Stimulated activated CD8-positive, alpha-beta memory T cell treated with anti-CD3 and anti-CD28 coated beads, Interleukin-2, amount 100 ng/mL, for 1 hour (primary cell): ENCODE measurements at regions not wholly inside any gene's neighbourhood (a gene's known extent, or its start where the extent isn't known, plus 50 kb on each side); places are given as distances from the start of the nearest gene placed in this dataset.

Experiments used
- DNase-seq, 2 donors: peaks; one replicate each; pipeline ENCODE4 v3.0.0-alpha.2; 2020; ENCODE audit warnings: low read depth in 2 of 2

GRCh38 chr14:73800970-73801515 lies 50.6 kb upstream of the PTGR2 start:
- no peak for DNase-seq

- DNase-seq, result no peak
Measured at GRCh38 chr14:73797543-73798265, 53.9 kb upstream of the PTGR2 start.

- no peak for DNase-seq
Measured at GRCh38 chr14:73796893-73797542, 54.6 kb upstream of the PTGR2 start.

GRCh38 chr14:73796415-73796814 lies 55.2 kb upstream of the PTGR2 start:
- no peak for DNase-seq

- DNase-seq, result no peak
Measured at GRCh38 chr14:73795974-73796373, 55.7 kb upstream of the PTGR2 start.

GRCh38 chr14:73795466-73795865 lies 56.2 kb upstream of the PTGR2 start:
- no peak for DNase-seq

- DNase-seq, result no peak
Measured at GRCh38 chr14:73794146-73794545, 57.5 kb upstream of the PTGR2 start.

- DNase-seq, result no peak
Measured at GRCh38 chr14:73792481-73792880, 59.1 kb upstream of the PTGR2 start.

- no peak for DNase-seq
Measured at GRCh38 chr14:73789989-73790581, 61.5 kb upstream of the PTGR2 start.

- DNase-seq, result no peak
Measured at GRCh38 chr14:73788701-73789551, 62.7 kb upstream of the PTGR2 start.

- no peak for DNase-seq
Measured at GRCh38 chr14:73788317-73788598, 63.4 kb upstream of the PTGR2 start.

- DNase-seq, result no peak
Measured at GRCh38 chr14:73787486-73788316, 63.9 kb upstream of the PTGR2 start.

- peak in 1 of 2 donors; percentile 30 for DNase-seq
Measured at GRCh38 chr14:73786636-73787485, 64.8 kb upstream of the PTGR2 start.

GRCh38 chr14:73785834-73786635 lies 65.6 kb upstream of the PTGR2 start:
- DNase-seq, result peak in 1 of 2 donors; percentile 35

- no peak for DNase-seq
Measured at GRCh38 chr14:73785336-73785833, 66.2 kb upstream of the PTGR2 start.

GRCh38 chr14:73784988-73785313 lies 66.7 kb upstream of the PTGR2 start:
- no peak for DNase-seq

- DNase-seq, result no peak
Measured at GRCh38 chr14:73784181-73784987, 67.2 kb upstream of the PTGR2 start.

GRCh38 chr14:73783107-73783727 lies 68.4 kb upstream of the PTGR2 start:
- no peak for DNase-seq
